HCT116 (cell line): ENCODE measurements at regions not wholly inside any gene's neighbourhood (a gene's known extent, or its start where the extent isn't known, plus 50 kb on each side); places are given as distances from the start of the nearest gene placed in this dataset.

ENCODE experiments used
- ATAC-seq: fragments of 200-7000 bp; cut with Tn5 transposase; 2 replicates; pipeline ENCODE4 v1.9.1; 2020; ENCODE audit warnings: mild to moderate bottlenecking, moderate library complexity
- BruUV-seq: library from RNA; stranded (reverse); fragments of 400-500 nt; replicated peaks from 2 replicates; lab custom pipeline; 2021; lab: Mats Ljungman, UMichigan
- CTCF ChIA-PET: fragments of 300-600 bp; sonication (Branson Sonifier 250); formaldehyde crosslinking; loops from one replicate; lab custom pipeline; 2021; ENCODE audit warnings: antibody characterized with exemption; lab: Charles Lee
- POLR2A ChIA-PET: fragments of 300-600, 350-600 bp; sonication (Branson Sonifier 250); formaldehyde crosslinking; loops from one replicate; lab custom pipeline; 2021; ENCODE audit warnings: antibody characterized with exemption; lab: Charles Lee
- RAD21 ChIA-PET, 2 experiments: fragments of 300-600 bp; sonication (Branson Sonifier 250); formaldehyde crosslinking; loops; one replicate each; lab custom pipeline; 2023; ENCODE audit warnings: low total read pairs in 2 of 2; ENCODE audit not compliant: uncharacterized antibody in 2 of 2, unreplicated experiment in 2 of 2, low non-redundant PET in 1 of 2; lab: Charles Lee
- DNase-seq: peaks from one replicate; pipeline ENCODE4 v3.0.0-alpha.2; 2010; ENCODE audit warnings: low read depth, low spot score
- H2AFZ ChIP-seq: fragments of 200-600 bp; shearing (Covaris generic), sonication (generic); 2 replicates; pipeline ENCODE4 v1.6.1; 2017; ENCODE audit warnings: low read depth, mixed run types, mixed read lengths, antibody characterized with exemption, low read length; ENCODE audit not compliant: poor library complexity, severe bottlenecking
- H3K27ac ChIP-seq: 2 replicates; pipeline ENCODE4 v1.5.1; 2012; ENCODE audit warnings: low read depth, low read length
- H3K27me3 ChIP-seq: fragments of 200-600 bp; sonication (generic); 2 replicates; pipeline ENCODE4 v1.6.1; 2016; ENCODE audit warnings: mixed run types, low read length, mixed read lengths; ENCODE audit not compliant: insufficient read depth
- H3K36me3 ChIP-seq, 2 experiments: fragments of 200-500 bp in 1 of 2; fragments of 200-600 bp in 1 of 2; sonication (Bioruptor generic) in 1 of 2; sonication (generic) in 1 of 2; 2 replicates each; pipeline versions ENCODE4 v1.5.1 to v1.6.1; 2014 to 2016; ENCODE audit warnings: low read length in 2 of 2, inconsistent platforms in 1 of 2, mixed read lengths in 1 of 2, mixed run types in 1 of 2; ENCODE audit not compliant: insufficient read depth in 2 of 2, control insufficient read depth in 1 of 2
- H3K4me1 ChIP-seq, 2 experiments: fragments of 200-600 bp in 1 of 2; sonication (generic) in 1 of 2; 2 replicates each; pipeline versions ENCODE4 v1.5.1 to v1.6.1; 2012 to 2017; ENCODE audit warnings: low read length in 2 of 2, inconsistent platforms in 1 of 2, mild to moderate bottlenecking in 1 of 2, mixed read lengths in 1 of 2, mixed run types in 1 of 2, moderate library complexity in 1 of 2; ENCODE audit not compliant: insufficient read depth in 2 of 2, control insufficient read depth in 1 of 2
- H3K4me2 ChIP-seq: fragments of 200-600 bp; sonication (generic); 2 replicates; pipeline ENCODE4 v1.6.1; 2017; ENCODE audit warnings: mixed run types, low read length, mixed read lengths
- H3K4me3 ChIP-seq, 2 experiments: fragments of 200-600 bp in 1 of 2; sonication (generic) in 1 of 2; replicated peaks in 1 of 2; 2 replicates each; pipeline ENCODE4 v1.5.1; 2011 to 2016; ENCODE audit warnings: low read length in 2 of 2, control low read depth in 1 of 2, low read depth in 1 of 2, mild to moderate bottlenecking in 1 of 2, mixed read lengths in 1 of 2, mixed run types in 1 of 2
- H3K79me2 ChIP-seq: fragments of 200-600 bp; sonication (generic); 2 replicates; pipeline ENCODE4 v1.6.1; 2017; ENCODE audit warnings: mild to moderate bottlenecking, mixed run types, low read length, moderate library complexity, mixed read lengths; ENCODE audit not compliant: insufficient read depth
- H3K9ac ChIP-seq: fragments of 200-600 bp; sonication (generic); 2 replicates; pipeline ENCODE4 v1.6.1; 2016; ENCODE audit warnings: low read length, mixed read lengths
- H3K9me2 ChIP-seq: fragments of 200-600 bp; sonication (generic), shearing (Covaris generic); 2 replicates; pipeline ENCODE4 v1.6.1; 2017; ENCODE audit warnings: mixed run types, mild to moderate bottlenecking, moderate library complexity; ENCODE audit not compliant: insufficient read depth
- H3K9me3 ChIP-seq, 2 experiments: fragments of 200-500 bp in 1 of 2; fragments of 200-600 bp in 1 of 2; sonication (Bioruptor generic) in 1 of 2; sonication (generic) in 1 of 2; 2 replicates each; pipeline ENCODE4 v1.6.1; 2014 to 2017; ENCODE audit warnings: low read length in 2 of 2, mixed read lengths in 2 of 2, inconsistent platforms in 1 of 2, low read depth in 1 of 2, mild to moderate bottlenecking in 1 of 2, mixed run types in 1 of 2, moderate library complexity in 1 of 2; ENCODE audit not compliant: control insufficient read depth in 1 of 2, insufficient read depth in 1 of 2
- H4K20me1 ChIP-seq: fragments of 200-600 bp; sonication (generic), shearing (Covaris generic); 2 replicates; pipeline ENCODE4 v1.6.1; 2017; ENCODE audit warnings: mixed run types, mild to moderate bottlenecking, moderate library complexity; ENCODE audit not compliant: insufficient read depth
- CEBPB ChIP-seq: IDR thresholded peaks from 2 replicates; pipeline ENCODE4 v1.6.1; 2012; ENCODE audit warnings: low read depth
- SP1 ChIP-seq: IDR thresholded peaks from 2 replicates; pipeline ENCODE4 v1.6.1; 2012; ENCODE audit warnings: low read depth
- ZFX ChIP-seq: fragments of 450-650 bp; IDR thresholded peaks from 2 replicates; pipeline ENCODE4 v1.6.1; 2017
- intact Hi-C: fragments of 100-400 bp; cut with micrococcal nuclease; formaldehyde crosslinking; loops from 2 replicates; pipeline ENCODE4 v1.10.0; 2022

DNA sequence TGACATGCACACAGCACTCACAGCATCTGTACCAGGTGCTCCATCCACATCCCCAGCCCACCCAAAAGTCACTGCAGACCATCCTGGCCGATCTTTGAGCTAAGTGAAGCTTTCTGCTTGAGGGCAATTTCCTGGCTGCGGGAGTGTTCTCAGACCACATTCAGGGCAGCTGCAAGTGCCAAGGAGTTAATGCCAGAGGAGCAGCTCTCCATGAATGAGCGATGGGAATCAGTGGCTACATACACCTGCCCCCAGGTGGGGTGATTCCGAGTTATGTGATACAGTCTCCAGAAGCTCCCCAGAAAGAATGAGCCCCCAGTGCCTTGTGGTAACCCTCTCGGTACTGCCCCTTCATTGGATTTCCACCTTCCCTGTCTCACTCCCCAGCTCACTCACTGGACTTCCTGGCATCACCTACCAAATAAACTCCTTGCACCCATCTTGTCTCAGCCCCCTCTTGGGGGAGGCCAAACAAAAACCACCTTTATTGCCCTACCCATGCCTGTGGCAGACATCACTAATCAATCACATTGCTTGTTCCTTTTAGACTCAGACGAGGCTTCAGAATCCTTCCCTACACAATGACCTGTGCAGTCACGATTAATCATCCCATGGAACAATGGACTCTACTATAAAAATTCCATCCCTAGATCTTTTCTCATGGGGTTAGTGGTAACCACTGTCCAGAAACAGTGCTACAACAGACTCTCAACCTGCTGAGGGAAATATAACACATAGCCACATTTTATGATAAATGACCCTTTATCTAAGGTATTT lies 121.1 kb downstream of the IRX5 start:
- BruUV-seq = no TSS peak
- Histone ChIP-seq H3K9me2 (no peaks in the 10 kb centered on the region), H2AFZ (no peak overlapping the region), H3K4me1 (no peaks in the 10 kb centered on the region), H3K79me2 (no peaks in the 10 kb centered on the region), H3K4me3 (no peak overlapping the region), H3K9ac (no peak overlapping the region), H4K20me1 (no peaks in the 10 kb centered on the region), H3K27ac (no peak overlapping the region), H3K4me2 (no peak overlapping the region), H3K27me3 (no peaks in the 10 kb centered on the region), H3K36me3 (no peaks in the 10 kb centered on the region), H3K9me3 (no peaks in the 10 kb centered on the region; a peak in 1 of 4 replicates)
- intact Hi-C loops = no loop called here
- ATAC-seq = no peak
- POLR2A ChIA-PET = no interaction called here
- RAD21 ChIA-PET = no interaction called here
- DNase-seq = no peak
- no peak for TF ChIP-seq CEBPB
- CTCF ChIA-PET = interaction anchor here (0.7 kb wide), 1 partner anchor 156 kb away, joined by 4 read pairs; no protein-coding TSS in a partner anchor

DNA sequence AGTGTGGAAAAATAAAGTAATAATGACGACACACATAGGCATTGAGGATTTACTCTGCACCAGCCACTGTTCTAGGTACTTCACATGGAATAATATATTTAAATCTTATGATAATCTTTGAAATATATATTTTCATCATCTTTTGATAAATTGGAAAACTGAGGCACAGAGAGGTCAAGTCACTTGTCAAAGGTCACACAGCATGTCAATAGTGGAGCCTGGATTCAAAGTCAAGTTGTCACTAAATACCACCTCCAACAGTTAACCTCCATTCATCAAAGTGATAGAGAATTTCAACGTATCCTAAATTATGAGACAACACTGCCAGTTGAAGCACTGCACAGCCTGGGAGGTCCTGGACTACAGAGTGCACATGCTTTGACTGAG lies 121.7 kb downstream of the IRX5 start:
- Histone ChIP-seq H3K4me1 (no peaks in the 10 kb centered on the region), H3K4me3 (no peak overlapping the region), H3K4me2 (no peak overlapping the region), H3K9ac (no peak overlapping the region), H3K27me3 (no peaks in the 10 kb centered on the region), H4K20me1 (no peaks in the 10 kb centered on the region), H3K9me2 (no peaks in the 10 kb centered on the region), H3K36me3 (no peaks in the 10 kb centered on the region), H3K9me3 (no peaks in the 10 kb centered on the region; a peak in 1 of 4 replicates), H3K27ac (no peak overlapping the region), H3K79me2 (no peaks in the 10 kb centered on the region), H2AFZ (no peak overlapping the region)
- RAD21 ChIA-PET = no interaction called here
- no peak for ATAC-seq
- BruUV-seq = no TSS peak
- TF ChIP-seq ZFX (no peak), SP1 (no peak)
- DNase-seq = no peak
- POLR2A ChIA-PET = no interaction called here
- intact Hi-C loops = no loop called here
- CTCF ChIA-PET = no interaction called here
